A549 (cell line): ENCODE measurements at regions not wholly inside any gene's neighbourhood (a gene's known extent, or its start where the extent isn't known, plus 50 kb on each side); places are given as distances from the start of the nearest gene placed in this dataset.

Source experiments
- CTCF ChIP-seq: fragments of >200 bp; sonication (Bioruptor Twin); formaldehyde crosslinking; IDR thresholded peaks from 3 replicates; pipeline ENCODE4 v1.5.1; 2016
- EHMT2 ChIP-seq: fragments of 200-600 bp; sonication (generic); IDR thresholded peaks from 2 replicates; pipeline ENCODE4 v1.6.1; 2016; ENCODE audit warnings: antibody characterized with exemption, low read depth, mild to moderate bottlenecking, moderate library complexity
- ESRRA ChIP-seq: fragments of 150-350 bp; IDR thresholded peaks from 2 replicates; pipeline ENCODE4 v1.6.1; 2014; ENCODE audit warnings: mild to moderate bottlenecking, low read length, borderline replicate concordance
- MAFK ChIP-seq: fragments of 450-650 bp; IDR thresholded peaks from 2 replicates; pipeline ENCODE4 v1.6.1; 2014; ENCODE audit not compliant: partially characterized antibody
- MAX ChIP-seq: IDR thresholded peaks from 2 replicates; pipeline ENCODE4 v1.6.1; 2012
- MAZ ChIP-seq: fragments of 150-350 bp; IDR thresholded peaks from 2 replicates; pipeline ENCODE4 v1.6.1; 2014; ENCODE audit warnings: antibody characterized with exemption, low read depth, low read length, borderline replicate concordance
- NFE2L2 ChIP-seq: fragments of 150-350 bp; conservative IDR thresholded peaks from 2 replicates; pipeline ENCODE4 v1.6.1; 2014; ENCODE audit warnings: low read length
- PBX3 ChIP-seq: IDR thresholded peaks from 2 replicates; pipeline ENCODE4 v1.6.1; 2012
- RARB ChIP-seq: fragments of 250-450 bp; sonication (Bioruptor Pico); IDR thresholded peaks from 2 replicates; pipeline ENCODE4 v1.8.0; 2021; ENCODE audit warnings: mild to moderate bottlenecking, moderate library complexity
- REST ChIP-seq: fragments of 200-600 bp; sonication (generic); IDR thresholded peaks from 2 replicates; pipeline ENCODE4 v1.6.1; 2016; ENCODE audit warnings: antibody characterized with exemption, mild to moderate bottlenecking, moderate library complexity
- RNF2 ChIP-seq: fragments of 200-600 bp; sonication (generic); IDR thresholded peaks from 2 replicates; pipeline ENCODE4 v1.6.1; 2016; ENCODE audit warnings: low read depth, mild to moderate bottlenecking, antibody characterized with exemption, moderate library complexity, borderline replicate concordance
- SREBF2 ChIP-seq: fragments of 450-650 bp; IDR thresholded peaks from 2 replicates; pipeline ENCODE4 v1.6.1; 2014; ENCODE audit warnings: mild to moderate bottlenecking, moderate library complexity

- no peak for TF ChIP-seq SREBF2
- TF ChIP-seq CTCF = no peak
- TF ChIP-seq EHMT2 = no peak
- no peak for TF ChIP-seq RARB
- no peak for TF ChIP-seq ESRRA
- TF ChIP-seq RNF2 = no peak
- TF ChIP-seq MAFK = no peak
- no peak for TF ChIP-seq NFE2L2
- TF ChIP-seq MAZ = no peak
- no peak for TF ChIP-seq MAX
- peak; percentile 50; the same call in 1 of the 2 replicates for TF ChIP-seq REST
- TF ChIP-seq PBX3 = no peak
Measured at GRCh38 chr12:66848967-66849366, 170.1 kb upstream of the GRIP1 start.
